ENCODE measurements at regions not wholly inside any gene's neighbourhood (a gene's known extent, or its start where the extent isn't known, plus 50 kb on each side); places are given as distances from the start of the nearest gene placed in this dataset.

- no peak for DNase-seq (ENCODE audit: low spot score)
Observed at GRCh38 chr10:56871160-56871668, 510.2 kb upstream of the ZWINT start.

- no peak for DNase-seq (ENCODE audit: low spot score)
Observed at GRCh38 chr10:56867236-56867635, 506.2 kb upstream of the ZWINT start.

GRCh38 chr10:56856569-56856968 lies 495.5 kb upstream of the ZWINT start:
- DNase-seq (ENCODE audit: low spot score): no peak

- DNase-seq (ENCODE audit: low spot score): no peak
Observed at GRCh38 chr10:56844978-56845529, 484.0 kb upstream of the ZWINT start.

GRCh38 chr10:56836659-56837058 lies 475.6 kb upstream of the ZWINT start:
- DNase-seq (ENCODE audit: low spot score): no peak

- DNase-seq (ENCODE audit: low spot score): no peak
Observed at GRCh38 chr10:56831681-56832080, 470.6 kb upstream of the ZWINT start.

GRCh38 chr10:56823849-56824248 lies 462.8 kb upstream of the ZWINT start:
- peak; percentile 22 for DNase-seq (ENCODE audit: low spot score)

GRCh38 chr10:56805022-56805421 lies 444.0 kb upstream of the ZWINT start:
- DNase-seq (ENCODE audit: low spot score): no peak

- DNase-seq (ENCODE audit: low spot score): no peak
Observed at GRCh38 chr10:56785292-56785691, 424.2 kb upstream of the ZWINT start.

- no peak for DNase-seq (ENCODE audit: low spot score)
Observed at GRCh38 chr10:56782503-56782902, 421.4 kb upstream of the ZWINT start.

- DNase-seq (ENCODE audit: low spot score): no peak
Observed at GRCh38 chr10:56771343-56771742, 410.3 kb upstream of the ZWINT start.

GRCh38 chr10:56763090-56763489 lies 402.0 kb upstream of the ZWINT start:
- no peak for DNase-seq (ENCODE audit: low spot score)

- no peak for DNase-seq (ENCODE audit: low spot score)
Observed at GRCh38 chr10:56745490-56745889, 384.4 kb upstream of the ZWINT start.

GRCh38 chr10:56728349-56728748 lies 367.3 kb upstream of the ZWINT start:
- no peak for DNase-seq (ENCODE audit: low spot score)

- DNase-seq (ENCODE audit: low spot score): no peak
Observed at GRCh38 chr10:56722912-56723311, 361.9 kb upstream of the ZWINT start.

GRCh38 chr10:56715262-56715661 lies 354.2 kb upstream of the ZWINT start:
- DNase-seq (ENCODE audit: low spot score): no peak

GRCh38 chr10:56698506-56698905 lies 337.4 kb upstream of the ZWINT start:
- no peak for DNase-seq (ENCODE audit: low spot score)

GRCh38 chr10:56679578-56679977 lies 318.5 kb upstream of the ZWINT start:
- no peak for DNase-seq (ENCODE audit: low spot score)

- no peak for DNase-seq (ENCODE audit: low spot score)
Observed at GRCh38 chr10:56662765-56663447, 301.8 kb upstream of the ZWINT start.

GRCh38 chr10:56653289-56653688 lies 292.2 kb upstream of the ZWINT start:
- no peak for DNase-seq (ENCODE audit: low spot score)

- DNase-seq (ENCODE audit: low spot score): no peak
Observed at GRCh38 chr10:56646329-56647111, 285.5 kb upstream of the ZWINT start.

GRCh38 chr10:56633876-56634452 lies 272.9 kb upstream of the ZWINT start:
- no peak for DNase-seq (ENCODE audit: low spot score)
